OCI-LY1 (cell line): ENCODE measurements at regions not wholly inside any gene's neighbourhood (a gene's known extent, or its start where the extent isn't known, plus 50 kb on each side); places are given as distances from the start of the nearest gene placed in this dataset.

ENCODE experiments used
- EZH2 ChIP-seq: fragments of 200-600 bp; sonication (generic), shearing (Covaris generic); IDR thresholded peaks from 2 replicates; pipeline ENCODE4 v1.8.0; 2017; ENCODE audit warnings: borderline replicate concordance, mixed run types, mild to moderate bottlenecking, antibody characterized with exemption, low read length, moderate library complexity, mixed read lengths
- TF ChIP-seq, protein P1 (sequence below): fragments of 200-600 bp; sonication (generic), shearing (Covaris generic); IDR thresholded peaks from 2 replicates; pipeline ENCODE4 v1.5.1; 2017; ENCODE audit warnings: mild to moderate bottlenecking, antibody characterized with exemption, low read length, moderate library complexity, mixed read lengths

DNA sequence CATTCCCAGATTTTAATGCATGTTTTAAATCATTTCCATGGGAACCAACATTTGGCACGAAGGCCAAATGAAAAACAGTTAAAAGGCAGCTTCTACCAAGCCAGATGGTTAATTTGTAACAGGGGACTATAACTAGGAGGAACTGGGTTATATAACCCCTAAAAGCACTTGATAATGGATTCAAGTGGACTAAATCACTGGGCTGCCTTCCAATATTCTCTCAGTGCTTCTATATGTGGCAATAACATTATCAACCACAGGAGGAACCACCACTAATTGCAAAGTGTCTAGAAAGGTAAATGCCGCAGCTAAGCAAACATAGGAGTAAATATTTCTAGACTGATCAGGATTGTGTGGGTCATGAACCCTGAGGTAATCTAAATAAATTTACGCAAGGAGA, 391.5 kb downstream of the UBE2NL start:
- TF ChIP-seq, protein P1, sequence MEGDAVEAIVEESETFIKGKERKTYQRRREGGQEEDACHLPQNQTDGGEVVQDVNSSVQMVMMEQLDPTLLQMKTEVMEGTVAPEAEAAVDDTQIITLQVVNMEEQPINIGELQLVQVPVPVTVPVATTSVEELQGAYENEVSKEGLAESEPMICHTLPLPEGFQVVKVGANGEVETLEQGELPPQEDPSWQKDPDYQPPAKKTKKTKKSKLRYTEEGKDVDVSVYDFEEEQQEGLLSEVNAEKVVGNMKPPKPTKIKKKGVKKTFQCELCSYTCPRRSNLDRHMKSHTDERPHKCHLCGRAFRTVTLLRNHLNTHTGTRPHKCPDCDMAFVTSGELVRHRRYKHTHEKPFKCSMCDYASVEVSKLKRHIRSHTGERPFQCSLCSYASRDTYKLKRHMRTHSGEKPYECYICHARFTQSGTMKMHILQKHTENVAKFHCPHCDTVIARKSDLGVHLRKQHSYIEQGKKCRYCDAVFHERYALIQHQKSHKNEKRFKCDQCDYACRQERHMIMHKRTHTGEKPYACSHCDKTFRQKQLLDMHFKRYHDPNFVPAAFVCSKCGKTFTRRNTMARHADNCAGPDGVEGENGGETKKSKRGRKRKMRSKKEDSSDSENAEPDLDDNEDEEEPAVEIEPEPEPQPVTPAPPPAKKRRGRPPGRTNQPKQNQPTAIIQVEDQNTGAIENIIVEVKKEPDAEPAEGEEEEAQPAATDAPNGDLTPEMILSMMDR: no peak
- TF ChIP-seq EZH2: no peak
